ENCODE measurements at regions not wholly inside any gene's neighbourhood (a gene's known extent, or its start where the extent isn't known, plus 50 kb on each side); places are given as distances from the start of the nearest gene placed in this dataset.

DNA sequence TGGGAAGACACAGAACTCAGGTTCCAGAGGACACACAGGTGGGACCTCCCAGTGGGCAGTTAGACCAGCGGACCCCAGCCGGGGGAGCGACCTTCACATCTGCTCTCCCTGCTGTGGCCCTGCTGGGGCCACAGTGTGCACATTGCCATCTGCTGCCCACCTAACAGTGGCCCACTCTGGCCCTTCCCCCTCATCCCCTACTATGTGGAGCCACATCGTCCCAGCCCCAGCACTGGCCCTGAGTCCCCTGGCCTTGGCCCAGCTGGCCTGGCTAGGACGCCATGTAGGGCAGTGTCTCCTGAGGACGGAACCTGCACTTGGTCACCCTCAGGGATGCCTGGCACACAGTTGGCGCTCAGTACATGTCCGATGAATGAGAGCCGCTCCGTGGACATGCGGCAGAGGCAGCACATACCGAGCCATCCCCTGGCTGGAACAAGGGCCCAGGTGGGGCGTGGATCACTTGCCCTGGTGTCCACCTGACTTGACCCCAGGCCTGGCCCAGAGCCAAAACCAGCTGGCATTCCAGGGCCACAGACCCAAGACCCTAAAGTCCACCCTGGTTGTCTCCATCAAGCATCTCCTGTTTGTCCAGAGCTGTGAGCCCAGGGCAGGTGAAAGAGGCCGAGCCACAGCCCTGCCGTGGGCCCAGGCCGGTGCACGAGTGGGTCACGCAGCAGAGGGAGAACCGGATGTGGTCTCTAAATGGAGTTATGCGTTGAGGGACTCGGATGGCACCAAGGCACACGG is 93.1 kb upstream of the FGF3 start:
- no peak for TF ChIP-seq POLR2A (IDR thresholded peaks at IDR 0.05)
- TF ChIP-seq POLR2AphosphoS5 (IDR thresholded peaks at IDR 0.05) = no peak
- TF ChIP-seq, protein P1, sequence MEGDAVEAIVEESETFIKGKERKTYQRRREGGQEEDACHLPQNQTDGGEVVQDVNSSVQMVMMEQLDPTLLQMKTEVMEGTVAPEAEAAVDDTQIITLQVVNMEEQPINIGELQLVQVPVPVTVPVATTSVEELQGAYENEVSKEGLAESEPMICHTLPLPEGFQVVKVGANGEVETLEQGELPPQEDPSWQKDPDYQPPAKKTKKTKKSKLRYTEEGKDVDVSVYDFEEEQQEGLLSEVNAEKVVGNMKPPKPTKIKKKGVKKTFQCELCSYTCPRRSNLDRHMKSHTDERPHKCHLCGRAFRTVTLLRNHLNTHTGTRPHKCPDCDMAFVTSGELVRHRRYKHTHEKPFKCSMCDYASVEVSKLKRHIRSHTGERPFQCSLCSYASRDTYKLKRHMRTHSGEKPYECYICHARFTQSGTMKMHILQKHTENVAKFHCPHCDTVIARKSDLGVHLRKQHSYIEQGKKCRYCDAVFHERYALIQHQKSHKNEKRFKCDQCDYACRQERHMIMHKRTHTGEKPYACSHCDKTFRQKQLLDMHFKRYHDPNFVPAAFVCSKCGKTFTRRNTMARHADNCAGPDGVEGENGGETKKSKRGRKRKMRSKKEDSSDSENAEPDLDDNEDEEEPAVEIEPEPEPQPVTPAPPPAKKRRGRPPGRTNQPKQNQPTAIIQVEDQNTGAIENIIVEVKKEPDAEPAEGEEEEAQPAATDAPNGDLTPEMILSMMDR (IDR thresholded peaks at IDR 0.05) = no peak
